ENCODE measurements at regions not wholly inside any gene's neighbourhood (a gene's known extent, or its start where the extent isn't known, plus 50 kb on each side); places are given as distances from the start of the nearest gene placed in this dataset.

DNA sequence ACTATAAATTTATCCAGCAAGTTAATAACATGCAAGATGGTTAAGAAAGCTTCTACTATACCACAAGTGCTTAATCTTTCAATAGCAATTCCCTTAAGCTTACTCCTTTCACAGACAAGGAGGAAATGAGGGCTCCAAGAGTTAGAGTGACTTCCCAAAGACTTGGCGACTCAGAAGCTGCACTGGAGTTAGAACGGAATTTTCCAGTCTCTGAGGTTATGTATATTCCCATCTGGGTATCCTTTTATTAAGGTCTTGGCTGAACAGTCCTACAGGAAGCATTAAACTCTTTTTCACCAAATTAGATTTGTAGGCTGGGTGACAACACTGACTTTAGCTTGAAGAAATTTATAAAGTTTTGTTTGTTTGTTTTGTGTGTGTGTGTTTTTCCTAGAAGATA is 256.9 kb upstream of the DPP10 start:
- H3K27me3 ChIP-seq = no peaks in the 10 kb centered on the region
- DNase-seq = no peak
- no peak overlapping the region for H3K4me3 ChIP-seq
- H3K9me3 ChIP-seq = no peaks in the 10 kb centered on the region
- no peaks in the 10 kb centered on the region for H3K4me1 ChIP-seq
- intact Hi-C loops (cut with DNase I) = no loop called here
- no peak overlapping the region for H3K27ac ChIP-seq
- no peak overlapping the region for H3K9ac ChIP-seq (ENCODE audit: low read depth in 2 of 2, low read length in 2 of 2)
- TF ChIP-seq, protein P1, sequence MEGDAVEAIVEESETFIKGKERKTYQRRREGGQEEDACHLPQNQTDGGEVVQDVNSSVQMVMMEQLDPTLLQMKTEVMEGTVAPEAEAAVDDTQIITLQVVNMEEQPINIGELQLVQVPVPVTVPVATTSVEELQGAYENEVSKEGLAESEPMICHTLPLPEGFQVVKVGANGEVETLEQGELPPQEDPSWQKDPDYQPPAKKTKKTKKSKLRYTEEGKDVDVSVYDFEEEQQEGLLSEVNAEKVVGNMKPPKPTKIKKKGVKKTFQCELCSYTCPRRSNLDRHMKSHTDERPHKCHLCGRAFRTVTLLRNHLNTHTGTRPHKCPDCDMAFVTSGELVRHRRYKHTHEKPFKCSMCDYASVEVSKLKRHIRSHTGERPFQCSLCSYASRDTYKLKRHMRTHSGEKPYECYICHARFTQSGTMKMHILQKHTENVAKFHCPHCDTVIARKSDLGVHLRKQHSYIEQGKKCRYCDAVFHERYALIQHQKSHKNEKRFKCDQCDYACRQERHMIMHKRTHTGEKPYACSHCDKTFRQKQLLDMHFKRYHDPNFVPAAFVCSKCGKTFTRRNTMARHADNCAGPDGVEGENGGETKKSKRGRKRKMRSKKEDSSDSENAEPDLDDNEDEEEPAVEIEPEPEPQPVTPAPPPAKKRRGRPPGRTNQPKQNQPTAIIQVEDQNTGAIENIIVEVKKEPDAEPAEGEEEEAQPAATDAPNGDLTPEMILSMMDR (IDR thresholded peaks at IDR 0.05) = no peak
- no peaks in the 10 kb centered on the region for H3K36me3 ChIP-seq

DNA sequence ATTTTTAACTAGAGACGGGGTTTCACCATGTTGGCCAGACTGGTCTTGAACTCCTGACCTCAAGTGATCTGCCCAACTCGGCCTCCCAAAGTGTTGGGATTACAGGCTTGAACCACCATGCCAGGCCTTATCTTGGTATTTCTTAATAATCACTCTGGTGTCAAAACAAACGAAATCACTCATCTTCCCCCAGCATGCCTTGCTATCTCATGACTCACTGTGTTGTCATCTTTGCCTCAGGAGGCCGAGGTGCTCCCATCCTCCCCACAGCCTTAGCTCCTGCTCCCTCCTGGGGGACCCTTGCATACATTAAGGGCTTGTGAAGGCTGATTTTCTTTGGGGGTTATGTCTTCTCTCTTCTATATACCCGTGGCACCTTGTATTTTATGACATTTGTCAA is 250.1 kb upstream of the DPP10 start:
- no peak overlapping the region for H3K27ac ChIP-seq
- no peak overlapping the region for H3K4me3 ChIP-seq
- H3K27me3 ChIP-seq = no peaks in the 10 kb centered on the region
- DNase-seq = no peak
- H3K9me3 ChIP-seq = no peaks in the 10 kb centered on the region
- intact Hi-C loops (cut with DNase I) = no loop called here
- no peak overlapping the region for H3K9ac ChIP-seq (ENCODE audit: low read depth in 2 of 2, low read length in 2 of 2)
- TF ChIP-seq, protein P1 (IDR thresholded peaks at IDR 0.05) = no peak
- H3K36me3 ChIP-seq = no peaks in the 10 kb centered on the region
- H3K4me1 ChIP-seq = no peaks in the 10 kb centered on the region

DNA sequence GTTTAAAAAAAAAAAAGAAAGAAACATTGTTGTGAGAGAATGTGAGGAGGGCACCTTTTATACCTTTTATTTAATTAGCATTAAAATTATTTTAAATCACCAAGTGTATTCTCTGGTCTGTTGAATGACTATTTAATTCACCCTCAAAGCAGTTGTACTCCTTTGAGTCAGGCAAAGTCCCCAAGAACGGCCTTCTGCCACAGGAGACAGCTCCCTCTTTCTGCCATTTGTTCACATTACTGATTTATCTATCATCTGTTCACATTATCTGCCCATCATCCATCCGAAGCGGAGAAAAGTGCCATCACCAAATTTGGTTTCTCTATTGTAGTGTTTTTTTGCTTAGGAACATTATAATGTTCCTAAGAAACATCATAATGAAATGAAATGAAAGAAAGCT is 240.7 kb upstream of the DPP10 start:
- H3K27me3 ChIP-seq = no peaks in the 10 kb centered on the region
- H3K27ac ChIP-seq = no peak overlapping the region
- intact Hi-C loops (cut with DNase I) = no loop called here
- TF ChIP-seq, protein P1 (IDR thresholded peaks at IDR 0.05) = no peak
- H3K36me3 ChIP-seq = no peaks in the 10 kb centered on the region
- H3K4me1 ChIP-seq = no peaks in the 10 kb centered on the region
- no peaks in the 10 kb centered on the region for H3K9me3 ChIP-seq
- H3K4me3 ChIP-seq = no peak overlapping the region
- no peak for DNase-seq
- H3K9ac ChIP-seq (ENCODE audit: low read depth in 2 of 2, low read length in 2 of 2) = no peak overlapping the region

DNA sequence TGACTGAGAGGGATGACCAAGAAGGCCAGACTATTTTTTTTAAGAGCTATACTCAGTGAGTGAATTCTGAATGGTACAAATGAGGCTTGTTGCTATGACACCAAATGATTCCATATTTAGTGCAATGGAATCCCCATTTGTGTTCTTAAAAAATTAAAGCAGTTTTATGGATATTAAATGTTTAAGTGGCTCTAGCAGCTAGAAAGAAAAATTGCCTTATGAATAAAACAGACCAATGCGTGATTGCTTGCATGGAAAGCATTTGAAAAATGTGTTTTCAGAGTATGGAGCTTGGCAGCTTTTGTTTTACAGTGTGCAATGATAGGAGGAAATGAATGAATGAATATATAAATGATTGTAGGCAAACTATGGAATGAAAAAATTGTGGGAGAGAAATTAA is 238.8 kb upstream of the DPP10 start:
- H3K27me3 ChIP-seq = no peaks in the 10 kb centered on the region
- no peak overlapping the region for H3K9ac ChIP-seq (ENCODE audit: low read depth in 2 of 2, low read length in 2 of 2)
- no peak overlapping the region for H3K27ac ChIP-seq
- no peaks in the 10 kb centered on the region for H3K36me3 ChIP-seq
- TF ChIP-seq, protein P1 (IDR thresholded peaks at IDR 0.05) = no peak
- DNase-seq = no peak
- intact Hi-C loops (cut with DNase I) = no loop called here
- H3K4me1 ChIP-seq = no peaks in the 10 kb centered on the region
- no peaks in the 10 kb centered on the region for H3K9me3 ChIP-seq
- no peak overlapping the region for H3K4me3 ChIP-seq

DNA sequence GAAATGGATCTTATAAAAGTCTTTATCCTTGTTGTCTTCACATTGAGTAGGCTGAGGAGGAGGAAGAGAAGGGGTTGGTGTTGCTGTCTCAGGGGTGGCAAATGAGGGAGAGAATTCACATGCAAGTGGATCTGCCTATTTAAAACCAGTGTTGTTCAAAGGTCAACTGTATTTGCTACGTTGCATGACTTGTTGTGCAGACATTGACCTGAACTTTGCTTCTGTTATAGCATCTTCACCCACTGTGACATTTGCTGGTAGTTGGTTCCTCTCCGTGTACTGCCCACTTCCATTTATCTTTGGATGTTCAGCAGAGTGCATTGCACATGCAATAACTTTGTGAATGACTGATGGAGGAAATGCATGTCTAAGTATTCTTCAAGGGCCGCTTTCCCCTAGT is 228.6 kb upstream of the DPP10 start:
- H3K27me3 ChIP-seq = no peaks in the 10 kb centered on the region
- H3K4me1 ChIP-seq = no peaks in the 10 kb centered on the region
- no peak overlapping the region for H3K4me3 ChIP-seq
- intact Hi-C loops (cut with DNase I) = no loop called here
- H3K27ac ChIP-seq = no peak overlapping the region
- no peaks in the 10 kb centered on the region for H3K36me3 ChIP-seq
- TF ChIP-seq, protein P1 (IDR thresholded peaks at IDR 0.05) = no peak
- DNase-seq = no peak
- no peak overlapping the region for H3K9ac ChIP-seq (ENCODE audit: low read depth in 2 of 2, low read length in 2 of 2)
- H3K9me3 ChIP-seq = no peaks in the 10 kb centered on the region

DNA sequence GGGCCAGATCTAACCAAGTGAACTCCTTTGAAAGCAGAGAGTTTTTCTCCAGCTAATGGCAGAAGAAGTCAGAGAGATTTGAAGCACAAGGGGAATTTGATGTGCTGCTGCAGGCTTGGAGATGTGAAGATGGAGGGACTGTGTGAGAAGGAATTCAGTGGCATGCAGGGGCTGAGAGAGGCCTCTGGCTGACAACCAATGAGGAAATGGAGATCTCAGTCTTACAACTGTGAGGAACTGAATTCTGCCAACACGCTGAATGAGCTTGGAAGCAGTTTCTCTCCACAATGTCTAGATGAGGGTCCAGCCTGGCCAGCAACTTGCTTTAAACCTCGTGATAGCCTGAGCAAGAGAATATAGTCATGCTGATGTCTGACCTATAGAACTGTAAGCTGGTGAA is 224.1 kb upstream of the DPP10 start:
- no peak for DNase-seq
- intact Hi-C loops (cut with DNase I) = no loop called here
- Histone ChIP-seq H3K4me3 (no peak overlapping the region), H3K9ac (ENCODE audit: low read depth in 2 of 2, low read length in 2 of 2) (no peak overlapping the region), H3K27ac (no peak overlapping the region), H3K9me3 (no peaks in the 10 kb centered on the region), H3K27me3 (no peaks in the 10 kb centered on the region), H3K36me3 (no peaks in the 10 kb centered on the region), H3K4me1 (no peaks in the 10 kb centered on the region)
- TF ChIP-seq, protein P1 (IDR thresholded peaks at IDR 0.05) = no peak

Measured in colonic mucosa (tissue), 4 donors.